HG03469 (cell line): ENCODE measurements at regions not wholly inside any gene's neighbourhood (a gene's known extent, or its start where the extent isn't known, plus 50 kb on each side); places are given as distances from the start of the nearest gene placed in this dataset.

ENCODE experiments used
- ATAC-seq: cut with Tn5 transposase; IDR thresholded peaks from one replicate; pipeline ENCODE4 v1.9.1; 2021; ENCODE audit warnings: mild to moderate bottlenecking, moderate library complexity, moderate number of reproducible peaks; ENCODE audit not compliant: unreplicated experiment

DNA sequence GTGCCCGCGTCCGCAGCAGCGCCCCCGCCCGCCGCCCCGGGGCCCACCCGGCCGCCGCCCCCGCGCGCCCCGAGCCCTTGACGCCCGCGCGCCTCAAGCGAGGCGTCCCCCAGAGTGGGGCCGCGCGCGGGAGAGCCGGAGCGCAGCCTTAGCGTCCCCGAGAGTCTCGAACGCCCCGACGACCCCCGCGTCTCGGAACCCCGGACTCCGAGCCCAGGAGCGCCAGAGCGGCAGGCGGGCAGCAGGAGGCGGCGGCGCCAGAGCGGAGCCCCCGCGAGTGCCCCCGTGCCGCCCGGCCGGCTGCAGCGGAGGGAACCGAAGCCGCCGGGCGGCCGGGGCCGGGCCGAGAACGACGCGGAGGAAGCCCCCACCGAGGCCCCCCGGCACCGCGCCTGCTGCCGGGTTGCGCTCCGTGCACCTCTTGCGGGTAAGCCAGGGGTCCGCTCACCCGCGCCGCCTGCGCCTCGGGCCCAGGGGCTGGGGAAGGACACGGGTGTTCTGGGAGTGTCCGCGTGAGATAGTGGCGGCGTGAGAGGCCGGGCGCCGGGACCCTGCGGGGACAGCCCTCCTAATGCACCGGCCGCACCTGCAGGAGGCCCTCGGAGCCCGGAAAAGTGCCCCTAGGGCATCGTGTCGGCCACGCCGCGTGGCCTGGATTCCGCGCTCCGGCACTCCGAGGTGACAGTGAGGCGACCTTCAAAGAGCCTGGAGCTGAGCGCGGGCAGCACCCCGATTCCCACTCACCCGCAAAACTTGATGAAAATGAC, 52.0 kb upstream of the ULK4 start:
- ATAC-seq: no peak

DNA sequence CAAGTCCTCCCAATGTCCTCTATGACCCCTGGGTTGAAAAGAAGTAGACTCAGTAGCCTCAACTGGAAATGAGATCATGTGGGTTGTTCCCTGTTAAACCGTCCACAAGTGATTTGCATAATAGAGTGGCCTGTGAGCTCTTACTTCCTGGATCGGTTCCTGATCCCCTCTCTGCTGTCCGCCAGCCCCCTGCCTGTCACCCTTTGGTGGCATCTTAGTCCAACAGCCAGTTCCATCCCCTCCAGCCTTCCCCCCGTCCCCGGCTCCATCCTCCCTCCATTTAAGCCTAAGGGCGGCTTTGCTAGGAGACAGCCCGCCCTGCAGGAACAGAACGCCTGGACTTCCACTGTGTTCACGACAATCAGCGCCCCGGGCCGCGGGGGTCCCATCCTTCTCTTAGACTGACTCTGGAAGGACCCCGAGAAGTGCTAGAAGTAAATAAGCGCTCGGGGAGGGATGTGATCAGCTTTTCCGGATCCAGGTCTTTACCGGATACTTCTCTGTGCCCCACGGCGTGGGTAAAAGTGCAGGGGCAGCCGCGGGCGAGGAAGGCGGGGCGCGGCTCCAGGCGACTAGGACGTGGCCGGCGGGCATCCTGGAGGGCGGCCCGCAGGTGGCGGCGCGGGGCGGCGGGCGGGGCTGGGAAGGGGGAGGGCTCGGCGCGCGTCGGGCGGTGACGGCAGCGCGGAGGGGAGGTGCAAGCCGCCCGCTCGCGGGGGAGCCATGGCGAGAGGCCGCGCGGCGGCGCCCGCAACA, 51.2 kb upstream of the ULK4 start:
- peak; percentile 71 for ATAC-seq

GRCh38 chr3:42012383-42012934, 50.6 kb upstream of the ULK4 start:
- peak; percentile 21 for ATAC-seq
